Urothelium cell line (cell line): ENCODE measurements at regions not wholly inside any gene's neighbourhood (a gene's known extent, or its start where the extent isn't known, plus 50 kb on each side); places are given as distances from the start of the nearest gene placed in this dataset.
A peak's percentile ranks its signal among the peaks of the same experiment; 100 is the strongest.
"Not testable (repeated sequence)": the region's sequence is repeated elsewhere in the genome, so short reads cannot be mapped to it uniquely, and the experiment has no call there.

Experiments
- DNase-seq: peaks from one replicate; pipeline ENCODE4 v3.0.0; 2011; ENCODE audit warnings: low spot score, mixed read lengths
- FAIRE-seq: peaks from 2 replicates; lab custom pipeline; 2011; peaks lifted over from hg19 to GRCh38; lab: Jason Lieb, UNC

DNA sequence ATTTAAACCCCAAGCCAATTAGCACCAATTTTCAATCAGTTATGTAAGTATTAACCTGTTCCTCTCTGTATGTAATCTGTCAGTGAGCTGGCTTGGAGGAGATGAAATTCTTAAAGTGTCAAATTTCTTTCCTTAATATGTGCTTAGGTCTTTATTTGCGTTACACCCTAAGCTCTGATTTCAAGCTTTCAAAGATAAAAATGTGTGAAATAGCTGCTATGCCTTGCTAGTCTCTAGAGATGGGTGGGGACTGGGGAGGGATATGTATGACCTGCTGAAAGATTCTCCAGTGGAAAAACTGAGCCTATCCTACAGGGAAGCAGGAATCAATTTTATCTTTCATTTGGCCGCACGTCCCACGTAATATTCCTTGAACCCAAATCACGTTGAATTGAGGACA, 264.5 kb downstream of the RND3 start:
- FAIRE-seq = no peak
- no peak for DNase-seq

DNA sequence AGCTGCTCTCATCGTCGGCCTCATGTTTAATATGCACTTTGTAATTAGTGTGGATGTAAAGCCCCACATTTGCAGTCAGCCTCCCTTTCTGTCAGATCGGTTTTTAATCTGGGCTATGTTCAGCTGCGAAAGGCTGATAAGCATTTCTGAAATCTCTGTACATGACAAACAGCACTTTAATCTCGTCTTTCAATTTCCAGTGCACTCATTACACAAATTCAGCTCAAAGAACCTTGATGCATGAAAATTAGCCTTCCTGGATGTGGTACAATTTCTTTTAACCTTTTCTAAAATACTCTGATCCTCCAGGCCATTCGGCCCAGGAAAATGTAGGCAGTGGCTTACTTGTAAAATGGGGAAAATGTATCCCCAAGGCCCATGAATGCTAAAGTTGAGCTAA, 265.1 kb downstream of the RND3 start:
- FAIRE-seq (no peak), DNase-seq (no peak)

DNA sequence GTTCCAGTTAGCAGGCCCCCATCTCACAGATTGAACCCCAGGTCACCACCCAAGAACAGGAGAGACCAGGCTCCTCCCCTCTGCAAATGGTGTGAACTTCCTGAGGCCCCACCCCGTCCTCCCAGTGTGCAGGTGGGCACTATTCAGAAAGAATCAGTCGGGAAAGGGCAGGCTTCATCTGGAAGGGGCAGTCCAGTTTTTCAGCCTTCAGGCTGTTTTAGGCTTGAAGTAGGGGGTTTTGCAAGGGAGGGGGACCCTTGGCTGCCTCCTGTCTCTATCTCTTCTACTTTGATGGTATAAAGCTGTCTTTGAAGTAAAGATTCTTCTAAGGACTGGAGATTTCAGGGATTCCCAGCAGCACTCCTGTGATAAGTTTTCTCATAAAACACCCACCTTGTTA, 267.6 kb downstream of the RND3 start:
- no peak for FAIRE-seq
- DNase-seq = no peak

DNA sequence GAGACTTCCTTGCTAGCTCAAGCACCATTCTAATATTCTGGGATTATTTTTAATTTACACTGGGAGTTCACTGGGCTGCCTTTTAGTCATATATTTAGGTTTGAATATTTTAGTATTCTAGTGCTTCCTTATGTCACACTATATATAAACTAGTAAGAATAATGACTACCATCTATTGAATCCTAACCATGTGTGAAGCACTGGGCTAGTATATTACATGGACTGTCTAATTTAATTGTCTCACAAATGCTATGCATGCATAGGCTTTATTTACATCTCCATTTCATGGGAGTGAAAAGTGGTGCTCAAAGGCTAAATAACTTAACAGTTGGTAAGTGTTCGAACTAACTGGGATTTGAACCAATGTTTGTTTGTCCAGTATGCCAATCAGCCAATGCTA, 272.4 kb downstream of the RND3 start:
- FAIRE-seq = no peak
- no peak for DNase-seq

DNA sequence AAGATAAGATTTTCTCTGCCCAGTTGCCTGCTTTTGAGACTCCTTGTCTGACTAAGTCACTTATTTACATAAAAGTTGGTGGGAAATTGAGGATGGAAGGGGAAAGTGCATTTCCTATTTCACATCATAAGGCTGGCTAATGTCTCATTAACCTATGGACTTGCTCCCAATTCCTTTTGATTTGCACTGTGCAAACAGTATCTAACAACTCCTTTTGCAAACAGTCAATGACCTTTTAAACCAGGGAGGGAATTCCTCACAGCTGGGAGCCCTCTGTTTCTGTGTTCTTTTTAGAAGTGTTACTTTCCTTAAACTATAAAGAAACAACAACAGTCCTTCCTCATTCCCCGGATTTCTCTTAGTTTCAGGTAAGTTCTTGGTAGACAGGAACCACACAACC, 272.8 kb downstream of the RND3 start:
- no peak for FAIRE-seq
- DNase-seq = no peak

DNA sequence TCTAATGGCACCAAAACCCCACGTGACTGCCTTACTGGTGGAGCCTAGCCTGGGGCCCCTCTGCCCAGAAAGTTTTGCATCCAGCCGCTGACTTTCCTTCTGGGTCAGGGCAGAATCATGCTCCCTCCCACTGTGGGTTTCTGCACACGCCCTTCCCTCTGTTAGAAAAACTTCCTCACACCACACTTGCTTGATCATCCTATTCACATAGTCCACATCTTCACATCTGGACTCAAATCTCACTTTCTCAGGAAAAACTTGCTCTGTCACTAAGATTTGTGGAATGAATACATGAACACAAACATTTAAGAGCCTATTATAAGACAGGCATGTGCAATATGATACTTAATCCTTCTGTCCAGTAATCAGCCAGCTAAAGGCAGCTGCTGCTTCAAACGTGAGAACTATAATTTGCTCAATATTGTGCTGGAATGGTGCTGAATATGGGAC, 274.7 kb downstream of the RND3 start:
- DNase-seq (no peak), FAIRE-seq (no peak)

DNA sequence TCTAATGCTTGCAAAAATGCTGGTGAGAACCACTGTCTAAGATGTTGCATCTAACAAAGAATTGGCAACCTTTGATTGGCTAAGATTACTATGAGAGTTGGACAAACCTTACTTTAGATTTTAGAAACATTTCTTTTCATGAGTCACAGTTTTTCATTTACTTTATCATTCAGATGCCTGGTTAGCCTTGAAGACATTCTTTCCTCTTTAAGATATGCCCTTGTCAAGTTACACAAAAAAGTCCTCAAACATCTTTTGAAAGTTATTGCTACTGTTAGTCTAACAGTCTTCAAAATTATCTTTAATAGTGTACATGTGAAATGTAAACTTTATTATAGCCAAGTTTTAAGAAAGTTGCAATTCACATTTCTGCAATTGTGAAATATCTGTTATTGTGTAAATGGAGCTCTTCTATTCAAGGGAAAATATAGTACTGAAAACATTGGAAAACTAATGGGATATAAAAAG, 276.3 kb downstream of the RND3 start:
- FAIRE-seq = no peak
- no peak for DNase-seq

DNA sequence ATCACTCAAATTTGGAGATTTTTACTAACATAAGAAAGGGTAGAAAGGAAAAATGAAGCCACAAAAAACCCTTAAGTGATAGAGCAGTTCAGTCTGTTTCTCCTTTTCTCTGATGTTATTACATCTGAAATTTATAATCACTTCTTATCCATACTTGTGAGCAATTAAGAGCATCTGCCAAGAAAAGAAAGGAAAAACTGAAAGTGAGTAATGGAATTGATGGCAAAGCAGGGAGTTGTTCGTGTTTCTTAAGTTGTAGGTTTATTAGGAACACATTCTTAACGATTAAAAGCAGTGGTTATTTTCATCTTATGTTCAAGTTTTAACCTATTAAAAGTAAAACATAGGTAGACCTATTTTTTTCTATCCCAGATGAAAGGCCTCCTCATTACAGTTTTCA, 277.7 kb downstream of the RND3 start:
- DNase-seq (no peak), FAIRE-seq (no peak)

DNA sequence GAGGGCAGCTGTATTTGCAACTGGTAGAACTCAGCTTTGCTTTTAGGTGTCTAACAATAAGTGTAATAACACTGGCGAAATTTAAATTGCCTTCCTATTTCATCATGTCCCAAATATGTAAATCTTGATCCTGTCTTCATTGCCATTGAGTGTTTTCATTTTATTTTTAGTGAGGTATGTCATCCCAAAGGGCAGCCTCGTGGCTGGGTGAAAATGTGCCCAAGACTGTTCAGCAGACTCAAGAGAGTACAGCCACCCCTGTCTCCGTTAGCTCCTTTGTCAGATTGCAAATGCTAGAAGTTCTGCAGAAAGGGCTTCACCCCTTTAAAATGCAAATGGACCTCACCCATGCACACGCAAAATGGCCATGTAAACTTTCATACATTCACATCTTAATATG, 278.8 kb downstream of the RND3 start:
- DNase-seq (no peak), FAIRE-seq (no peak)

DNA sequence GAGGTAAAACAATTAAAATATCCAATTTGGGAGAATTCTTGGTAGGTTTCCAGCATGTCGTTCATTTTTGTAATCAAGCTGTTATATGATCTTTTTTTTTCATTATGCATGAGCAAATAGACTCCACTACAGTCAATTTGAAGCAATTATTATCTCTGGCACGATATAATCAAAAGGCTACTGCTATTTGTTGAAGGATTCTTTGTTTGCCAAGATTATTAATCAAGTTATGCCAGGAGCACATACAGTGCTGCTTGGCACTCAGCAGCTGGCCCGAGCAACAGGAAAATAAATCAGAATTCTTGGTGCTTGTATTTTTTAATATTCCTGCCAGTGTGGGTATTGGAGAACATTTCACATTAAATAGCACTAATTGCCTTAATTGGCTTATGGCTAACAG, 279.5 kb downstream of the RND3 start:
- DNase-seq (no peak), FAIRE-seq (no peak)

DNA sequence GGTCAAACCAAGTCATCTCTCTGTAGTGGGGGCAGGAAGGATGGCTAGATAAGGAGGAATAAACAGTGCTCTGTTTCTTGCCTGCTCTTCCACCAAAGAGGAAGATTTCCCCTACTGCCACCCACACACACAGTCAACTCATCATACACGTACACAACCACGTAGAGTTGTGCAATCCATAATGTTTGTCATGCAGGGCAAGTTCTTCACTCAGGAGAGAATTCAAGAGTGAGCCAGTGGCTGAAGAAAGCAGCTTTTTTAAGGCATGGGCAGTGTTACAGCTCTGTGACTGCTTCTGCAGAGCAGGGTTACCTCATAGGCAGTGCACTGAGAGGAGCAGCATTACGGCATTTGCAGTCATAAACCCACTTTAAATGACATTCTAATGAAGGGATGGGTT, 283.0 kb downstream of the RND3 start:
- FAIRE-seq = no peak
- DNase-seq = peak; percentile 6

DNA sequence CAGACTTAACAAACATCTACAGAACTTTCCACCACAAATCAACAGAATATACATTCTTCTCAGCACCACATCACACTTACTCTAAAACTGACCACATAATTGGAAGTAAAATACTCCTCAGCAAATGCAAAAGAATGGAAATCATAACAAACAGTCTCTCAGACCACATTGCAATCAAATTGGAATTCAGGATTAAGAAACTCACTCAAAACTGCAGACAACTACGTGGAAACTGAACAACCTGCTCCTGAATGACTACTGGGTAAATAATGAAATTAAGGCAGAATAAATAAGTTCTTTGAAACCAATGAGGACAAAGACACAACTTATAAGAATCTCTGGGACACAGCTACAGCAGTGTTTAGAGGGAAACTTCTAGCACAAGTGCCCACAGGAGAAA, 292.7 kb downstream of the RND3 start:
- DNase-seq, FAIRE-seq: not testable (repeated sequence)

DNA sequence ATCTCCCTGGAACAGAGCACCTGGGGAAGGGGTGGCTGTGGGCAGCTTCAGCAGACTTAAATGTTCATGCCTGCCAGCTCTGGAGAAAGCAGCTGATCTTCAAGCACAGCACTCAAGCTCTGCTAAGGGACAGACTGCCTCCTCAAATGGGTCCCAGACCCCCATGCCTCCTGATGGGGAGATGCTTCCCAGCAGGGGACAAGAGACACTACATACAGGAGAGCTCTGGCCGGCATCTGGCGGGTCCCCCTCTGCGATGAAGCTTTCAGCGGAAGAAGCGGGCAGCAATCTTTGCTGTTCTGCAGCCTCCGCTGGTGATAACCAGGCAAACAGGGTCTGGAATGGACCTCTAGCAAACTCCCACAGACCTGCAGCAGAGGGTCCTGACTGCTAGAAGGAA, 294.8 kb downstream of the RND3 start:
- DNase-seq (no peak), FAIRE-seq (no peak)

DNA sequence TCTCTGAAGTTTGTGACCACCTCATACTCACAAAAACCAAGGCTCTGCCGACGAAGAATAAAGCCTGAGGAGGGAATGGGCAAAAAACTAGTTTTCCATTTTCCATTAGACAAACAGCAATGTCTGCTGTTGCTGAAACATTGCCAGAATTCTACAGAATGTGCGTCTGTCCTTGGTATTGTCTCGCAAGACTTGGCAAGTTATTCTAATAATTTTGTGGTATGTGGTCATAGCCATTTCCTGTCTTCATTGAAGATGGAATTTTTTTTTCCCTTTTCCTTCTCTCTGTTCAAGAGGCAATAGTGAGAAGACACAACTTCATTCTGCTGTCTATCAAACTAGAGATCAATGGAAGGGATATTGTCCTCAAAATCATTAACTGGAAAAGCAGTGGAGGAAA, 296.1 kb downstream of the RND3 start:
- DNase-seq (peak; percentile 74), FAIRE-seq (no peak)

DNA sequence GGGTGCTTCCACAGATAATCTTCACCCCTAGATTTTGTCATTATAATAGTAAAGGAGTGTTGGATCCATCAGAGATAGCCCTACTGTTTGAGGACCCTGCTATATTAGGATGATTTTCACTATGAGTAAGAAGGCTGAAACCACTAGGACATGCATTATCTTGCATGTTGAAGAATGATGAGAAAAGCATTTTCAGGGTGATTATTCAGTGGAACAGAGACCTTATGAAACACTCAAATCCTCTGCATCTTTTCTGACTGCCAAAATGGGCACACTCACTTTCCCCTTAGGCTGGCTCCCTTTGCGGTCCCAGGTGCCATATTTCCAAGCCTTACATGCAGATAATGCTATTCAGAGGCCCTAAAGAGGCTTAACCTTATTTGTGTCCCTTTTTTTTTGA, 296.9 kb downstream of the RND3 start:
- DNase-seq (no peak), FAIRE-seq (no peak)

DNA sequence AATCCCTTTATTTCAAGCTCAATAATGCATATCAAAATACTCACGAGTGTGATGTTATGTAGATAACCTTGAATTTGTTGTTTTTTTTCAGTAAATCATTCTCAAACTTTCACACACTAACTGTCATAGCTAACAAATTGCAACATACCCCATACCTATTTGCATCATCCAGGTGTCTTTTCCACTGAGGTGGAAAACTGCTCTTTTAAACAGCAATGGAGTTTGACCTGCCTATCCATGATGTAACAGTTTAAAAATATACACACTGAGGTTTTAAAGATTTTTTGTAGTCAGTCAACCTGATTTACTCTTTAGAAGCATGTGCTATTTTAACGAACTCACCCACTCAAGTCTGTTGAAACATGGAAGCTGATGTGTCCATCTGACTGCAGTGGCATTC, 298.7 kb downstream of the RND3 start:
- DNase-seq (no peak), FAIRE-seq (no peak)

DNA sequence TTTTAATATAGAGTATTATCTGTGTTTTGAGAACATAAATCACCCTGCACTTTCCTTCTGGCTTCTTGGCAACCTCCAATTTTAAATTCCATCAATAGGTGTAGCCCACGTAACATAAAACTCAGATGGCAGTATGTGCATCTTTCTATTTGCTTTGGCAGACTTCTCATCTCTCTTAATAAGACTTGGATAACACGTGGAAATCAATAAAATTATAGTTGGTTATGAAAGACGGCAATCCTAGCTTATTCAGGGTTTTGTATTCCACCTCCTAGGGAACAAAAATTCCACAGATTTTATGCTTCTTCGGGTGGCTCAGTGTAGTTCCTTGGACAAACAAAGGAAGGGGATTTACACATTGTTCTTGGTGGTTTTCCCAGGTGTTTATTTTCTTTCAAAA, 299.3 kb downstream of the RND3 start:
- FAIRE-seq = no peak
- DNase-seq = no peak

DNA sequence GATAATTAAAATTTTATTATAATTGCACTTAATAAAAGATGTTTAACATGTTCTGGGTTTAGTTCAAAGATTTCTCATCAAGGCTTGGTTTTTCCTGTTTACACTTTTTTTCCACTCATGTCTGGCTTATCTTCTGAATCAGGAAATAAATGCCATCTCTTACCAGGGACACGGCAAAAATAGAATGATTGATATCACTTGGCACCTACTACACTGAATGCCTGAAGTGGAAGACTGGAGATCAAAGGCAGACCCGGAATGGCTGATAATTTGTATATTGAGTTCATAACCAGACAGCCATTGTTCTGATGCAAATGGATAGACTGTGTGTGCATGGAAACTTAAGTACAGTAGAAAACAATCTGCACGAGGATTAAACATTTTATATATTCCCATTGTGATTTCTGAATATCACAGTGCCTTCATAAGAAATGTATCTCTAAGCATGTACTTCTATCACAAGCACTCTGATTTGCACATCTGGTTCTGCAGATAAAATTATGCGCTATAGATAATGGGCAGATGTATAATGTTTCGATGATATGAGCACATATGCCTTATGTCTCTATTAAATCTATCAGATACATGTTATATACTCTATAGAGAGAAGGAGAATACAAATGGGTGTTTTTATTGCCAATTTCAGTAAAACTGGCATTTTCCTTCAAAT, 304.8 kb downstream of the RND3 start:
- FAIRE-seq = no peak
- DNase-seq = peak; percentile 6

DNA sequence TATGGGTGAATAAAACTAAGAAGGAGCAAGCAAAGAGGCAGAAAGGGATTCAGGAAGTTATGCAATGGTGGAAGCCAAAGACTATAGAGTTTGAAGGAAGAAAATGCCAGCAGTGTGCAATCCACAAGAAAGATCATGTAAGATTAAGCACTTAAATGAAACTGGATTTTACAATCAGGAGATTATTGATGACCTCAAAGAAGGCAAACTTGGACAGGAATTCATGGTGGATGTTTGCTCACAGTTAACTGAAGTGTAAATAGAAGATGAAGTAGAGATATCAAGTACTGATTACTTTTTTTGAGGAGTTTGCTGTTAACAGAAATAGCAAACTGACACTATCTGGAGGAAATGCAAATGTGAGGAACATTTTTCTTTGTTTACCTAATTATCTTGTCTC, 308.9 kb downstream of the RND3 start:
- FAIRE-seq = no peak
- DNase-seq = no peak

DNA sequence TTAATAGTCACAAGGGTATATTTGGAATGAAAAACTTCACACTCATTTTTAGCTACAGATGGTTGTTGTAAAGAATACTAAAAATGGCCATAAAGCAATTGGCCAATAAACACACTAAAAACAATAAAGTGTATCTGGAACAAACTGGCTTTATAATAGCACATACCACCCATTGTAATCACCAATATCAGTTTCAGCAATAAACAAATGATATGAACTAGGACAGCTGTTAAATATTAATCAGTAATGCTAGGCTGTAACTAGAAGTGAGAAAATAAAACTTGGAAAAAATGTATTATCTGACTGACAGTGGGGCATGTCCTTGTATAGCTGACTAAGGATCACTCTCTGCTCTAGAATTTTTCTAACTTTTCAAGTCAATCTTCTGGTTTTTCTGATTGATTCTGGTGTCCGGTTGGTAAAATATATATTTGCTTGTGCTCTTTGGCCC, 312.5 kb downstream of the RND3 start:
- DNase-seq (no peak), FAIRE-seq (no peak)

DNA sequence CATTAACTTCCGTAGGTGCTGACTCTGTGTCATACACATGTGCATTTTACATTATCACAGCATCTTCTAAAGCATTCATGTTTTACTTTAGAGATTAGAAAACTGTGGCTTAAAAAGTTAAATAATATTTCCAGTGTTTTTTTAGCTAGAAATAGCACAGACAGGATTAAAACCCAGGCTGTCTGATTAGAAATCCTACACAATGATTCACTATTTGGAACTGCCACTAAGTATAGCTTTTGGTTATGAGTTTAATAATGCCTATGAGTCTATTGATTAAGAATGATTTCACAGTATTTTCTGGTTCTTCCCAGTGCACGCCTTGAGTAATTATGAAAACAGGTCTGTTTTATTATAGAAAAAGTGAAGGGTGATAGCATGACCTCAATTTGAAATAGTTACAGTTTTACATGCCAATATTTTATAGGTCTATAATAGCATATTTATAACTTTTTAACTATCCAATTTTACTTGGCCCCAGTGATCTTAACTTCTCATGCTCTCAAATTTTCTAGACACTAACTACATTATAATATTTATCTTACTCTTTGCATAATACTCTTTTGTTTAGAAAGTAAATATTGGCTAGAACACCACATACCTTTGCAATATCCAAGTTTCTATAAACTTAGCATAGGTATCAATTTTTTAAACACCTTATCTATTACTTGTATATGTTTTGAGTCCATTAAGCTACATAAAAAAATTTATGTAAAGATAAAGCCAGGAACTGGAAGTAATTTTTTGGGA, 313.2 kb downstream of the RND3 start:
- FAIRE-seq = no peak

DNA sequence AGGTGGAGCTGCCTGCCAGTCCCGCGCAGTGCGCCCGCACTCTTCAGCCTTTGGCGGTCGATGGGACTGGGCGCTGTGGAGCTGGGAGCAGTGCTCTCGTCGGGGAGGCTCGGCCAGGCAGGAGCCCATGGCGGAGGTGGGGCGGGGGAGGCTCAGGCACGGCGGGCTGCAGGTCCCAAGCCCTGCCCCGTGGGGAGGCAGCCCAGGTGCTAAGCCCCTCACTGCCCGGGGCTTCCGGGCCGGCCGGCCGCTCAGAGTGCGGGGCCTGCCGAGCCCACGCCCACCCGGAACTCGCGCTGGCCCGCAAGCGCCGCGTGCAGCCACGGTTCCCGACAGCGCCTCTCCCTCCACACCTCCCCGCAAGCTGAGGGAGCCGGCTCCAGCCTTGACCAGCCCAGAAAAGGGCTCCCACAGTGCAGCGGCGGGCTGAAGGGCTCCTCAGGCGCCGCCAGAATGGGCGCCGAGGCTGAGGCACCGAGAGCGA, 316.4 kb downstream of the RND3 start:
- FAIRE-seq = no peak
- DNase-seq = no peak

More for the DNA sequence above, 313.2 kb downstream of the RND3 start:
- no peak for DNase-seq
